ENCODE measurements at regions not wholly inside any gene's neighbourhood (a gene's known extent, or its start where the extent isn't known, plus 50 kb on each side); places are given as distances from the start of the nearest gene placed in this dataset.

DNA sequence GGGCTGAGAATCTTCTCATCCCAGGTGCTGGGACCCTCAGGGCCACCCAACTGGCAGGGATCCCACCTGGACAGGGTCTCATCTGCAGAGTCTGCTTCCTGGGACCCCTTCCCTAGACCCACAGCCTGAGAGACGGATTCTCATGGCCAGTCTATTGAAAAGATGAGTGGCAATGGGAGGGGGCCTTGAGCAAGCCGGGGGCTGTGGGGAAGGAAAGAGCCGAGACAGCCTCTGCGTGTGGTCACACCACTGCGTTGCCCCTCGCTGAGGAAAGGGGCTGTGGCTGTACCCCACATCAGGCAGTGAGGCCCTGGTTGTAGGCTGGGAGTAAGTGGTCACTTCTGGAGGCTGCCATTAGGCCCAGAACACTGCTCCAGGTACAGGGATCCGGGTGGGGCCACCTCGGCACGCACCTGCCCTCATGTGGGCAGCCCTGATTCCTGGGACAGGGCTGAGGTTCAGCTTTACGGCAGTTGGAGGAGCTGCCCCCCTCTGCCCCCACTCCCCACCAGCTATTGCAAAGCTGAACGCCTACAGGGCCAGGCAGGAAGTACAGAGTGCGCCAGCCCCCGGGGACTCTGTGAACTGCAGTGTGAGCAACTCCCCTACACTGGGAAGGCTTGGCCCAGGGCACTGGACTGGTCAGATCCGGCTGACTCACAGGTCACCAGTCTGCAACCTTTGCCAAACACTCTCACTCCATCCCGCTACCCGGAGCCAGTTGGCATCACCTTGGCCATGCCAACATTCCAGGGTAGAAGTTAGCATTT lies 106.9 kb downstream of the RIPK4 start:
- Histone ChIP-seq H3K4me2 (ENCODE audit: low read length) (no peak overlapping the region), H3K4me3 (ENCODE audit: low read length) (no peak overlapping the region), H3K4me1 (ENCODE audit: control insufficient read depth, low read length) (no peaks in the 10 kb centered on the region), H3K36me3 (ENCODE audit: control insufficient read depth, low read length) (no peaks in the 10 kb centered on the region), H3K9me2 (replicated peaks; ENCODE audit: control insufficient read depth, low read length) (no peaks in the 10 kb centered on the region), H4K20me1 (ENCODE audit: control insufficient read depth, insufficient read depth, low read depth, low read length) (no peaks in the 10 kb centered on the region), H3K9me3 (ENCODE audit: control insufficient read depth, insufficient read depth, low read length) (no peaks in the 10 kb centered on the region), H3K27me3 (ENCODE audit: control insufficient read depth, low read length) (peaks cover 9% of the 10 kb centered on the region), H3K79me2 (ENCODE audit: control insufficient read depth, low read length) (no peaks in the 10 kb centered on the region), H3F3A (ENCODE audit: control insufficient read depth, insufficient read depth) (no peaks in the 10 kb centered on the region), H3K27ac (ENCODE audit: low read depth, low read length) (no peak overlapping the region)
- no peak for TF ChIP-seq EZH2phosphoT487 (IDR thresholded peaks at IDR 0.05; ENCODE audit: borderline replicate concordance, low read length)
- TF ChIP-seq, protein P1, sequence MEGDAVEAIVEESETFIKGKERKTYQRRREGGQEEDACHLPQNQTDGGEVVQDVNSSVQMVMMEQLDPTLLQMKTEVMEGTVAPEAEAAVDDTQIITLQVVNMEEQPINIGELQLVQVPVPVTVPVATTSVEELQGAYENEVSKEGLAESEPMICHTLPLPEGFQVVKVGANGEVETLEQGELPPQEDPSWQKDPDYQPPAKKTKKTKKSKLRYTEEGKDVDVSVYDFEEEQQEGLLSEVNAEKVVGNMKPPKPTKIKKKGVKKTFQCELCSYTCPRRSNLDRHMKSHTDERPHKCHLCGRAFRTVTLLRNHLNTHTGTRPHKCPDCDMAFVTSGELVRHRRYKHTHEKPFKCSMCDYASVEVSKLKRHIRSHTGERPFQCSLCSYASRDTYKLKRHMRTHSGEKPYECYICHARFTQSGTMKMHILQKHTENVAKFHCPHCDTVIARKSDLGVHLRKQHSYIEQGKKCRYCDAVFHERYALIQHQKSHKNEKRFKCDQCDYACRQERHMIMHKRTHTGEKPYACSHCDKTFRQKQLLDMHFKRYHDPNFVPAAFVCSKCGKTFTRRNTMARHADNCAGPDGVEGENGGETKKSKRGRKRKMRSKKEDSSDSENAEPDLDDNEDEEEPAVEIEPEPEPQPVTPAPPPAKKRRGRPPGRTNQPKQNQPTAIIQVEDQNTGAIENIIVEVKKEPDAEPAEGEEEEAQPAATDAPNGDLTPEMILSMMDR (IDR thresholded peaks at IDR 0.05; ENCODE audit: low read depth, low read length, poor library complexity, severe bottlenecking) = peak; percentile 18

DNA sequence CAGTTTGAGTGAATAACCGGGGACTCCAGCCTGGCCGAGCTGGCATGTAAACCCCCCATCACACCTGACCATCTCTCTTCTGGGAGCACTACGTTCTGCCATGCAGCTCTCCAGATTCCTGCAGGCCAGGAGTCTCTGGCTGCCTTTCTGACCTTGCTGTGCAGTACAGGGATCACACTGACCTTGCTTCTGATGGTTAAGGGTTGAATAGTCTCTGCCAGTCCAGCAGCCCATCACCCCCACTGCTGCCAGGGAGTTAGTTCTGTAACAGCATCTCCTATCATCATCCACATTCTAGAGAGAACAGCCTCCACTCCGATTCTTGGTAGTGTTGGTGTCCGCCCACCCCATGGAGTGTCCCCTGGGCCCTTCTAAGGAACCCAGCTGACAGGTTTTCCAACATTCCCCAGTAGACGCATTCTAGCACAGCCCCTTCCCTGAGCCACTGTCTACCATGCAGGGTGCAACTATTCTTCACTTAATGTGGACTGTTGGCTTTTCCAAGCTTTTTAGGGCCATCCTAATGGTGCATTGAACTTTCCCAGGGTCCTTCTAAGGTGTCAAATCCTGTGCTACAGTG lies 109.8 kb downstream of the RIPK4 start:
- H3K9me2 ChIP-seq (replicated peaks; ENCODE audit: control insufficient read depth, low read length) = no peaks in the 10 kb centered on the region
- no peak overlapping the region for H3K27ac ChIP-seq (ENCODE audit: low read depth, low read length)
- no peak overlapping the region for H3K4me3 ChIP-seq (ENCODE audit: low read length)
- TF ChIP-seq, protein P1 (IDR thresholded peaks at IDR 0.05; ENCODE audit: low read depth, low read length, poor library complexity, severe bottlenecking) = no peak
- no peak for TF ChIP-seq EZH2phosphoT487 (IDR thresholded peaks at IDR 0.05; ENCODE audit: borderline replicate concordance, low read length)
- no peaks in the 10 kb centered on the region for H3K36me3 ChIP-seq (ENCODE audit: control insufficient read depth, low read length)
- no peak overlapping the region for H3K4me2 ChIP-seq (ENCODE audit: low read length)
- no peaks in the 10 kb centered on the region for H3K9me3 ChIP-seq (ENCODE audit: control insufficient read depth, insufficient read depth, low read length)
- no peaks in the 10 kb centered on the region for H4K20me1 ChIP-seq (ENCODE audit: control insufficient read depth, insufficient read depth, low read depth, low read length)
- no peaks in the 10 kb centered on the region for H3K79me2 ChIP-seq (ENCODE audit: control insufficient read depth, low read length)
- no peaks in the 10 kb centered on the region for H3F3A ChIP-seq (ENCODE audit: control insufficient read depth, insufficient read depth)
- H3K4me1 ChIP-seq (ENCODE audit: control insufficient read depth, low read length) = no peaks in the 10 kb centered on the region
- H3K27me3 ChIP-seq (ENCODE audit: control insufficient read depth, low read length) = peaks cover 5% of the 10 kb centered on the region; the same call in 1 of the 2 replicates

DNA sequence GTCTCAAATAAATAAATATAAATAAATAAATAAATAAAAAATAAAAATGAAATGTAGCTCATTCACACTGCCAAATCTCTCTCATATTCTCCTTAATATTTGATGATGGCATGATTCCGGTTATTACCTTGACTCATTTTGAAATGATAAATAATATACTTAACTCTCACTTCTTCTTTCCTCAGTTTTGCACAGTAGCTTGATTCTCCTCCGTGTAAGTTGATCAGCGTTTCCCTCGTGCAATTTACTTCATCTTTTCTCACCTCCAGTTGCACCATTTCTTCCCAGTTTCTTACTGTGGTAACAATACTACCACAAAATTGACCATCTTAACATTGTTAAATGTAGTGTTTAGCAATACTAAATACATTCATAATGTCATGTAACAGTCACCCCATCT lies 111.6 kb downstream of the RIPK4 start:
- Histone ChIP-seq H3K9me3 (ENCODE audit: control insufficient read depth, insufficient read depth, low read length) (no peaks in the 10 kb centered on the region), H3K27ac (ENCODE audit: low read depth, low read length) (no peak overlapping the region), H4K20me1 (ENCODE audit: control insufficient read depth, insufficient read depth, low read depth, low read length) (no peaks in the 10 kb centered on the region), H3K4me2 (ENCODE audit: low read length) (no peak overlapping the region), H3K4me3 (ENCODE audit: low read length) (no peak overlapping the region), H3K79me2 (ENCODE audit: control insufficient read depth, low read length) (no peaks in the 10 kb centered on the region), H3K27me3 (ENCODE audit: control insufficient read depth, low read length) (peaks cover 5% of the 10 kb centered on the region; the same call in 1 of the 2 replicates), H3K4me1 (ENCODE audit: control insufficient read depth, low read length) (no peaks in the 10 kb centered on the region), H3F3A (ENCODE audit: control insufficient read depth, insufficient read depth) (no peaks in the 10 kb centered on the region), H3K9me2 (replicated peaks; ENCODE audit: control insufficient read depth, low read length) (no peaks in the 10 kb centered on the region), H3K36me3 (ENCODE audit: control insufficient read depth, low read length) (no peaks in the 10 kb centered on the region)
- TF ChIP-seq, protein P1 (IDR thresholded peaks at IDR 0.05; ENCODE audit: low read depth, low read length, poor library complexity, severe bottlenecking) = no peak
- no peak for TF ChIP-seq EZH2phosphoT487 (IDR thresholded peaks at IDR 0.05; ENCODE audit: borderline replicate concordance, low read length)
